SIG-M5 (cell line): ENCODE measurements at regions not wholly inside any gene's neighbourhood (a gene's known extent, or its start where the extent isn't known, plus 50 kb on each side); places are given as distances from the start of the nearest gene placed in this dataset.

Source experiments
- DNase-seq: peaks from one replicate; lab custom pipeline; 2025; lab: John Stamatoyannopoulos, UW

DNA sequence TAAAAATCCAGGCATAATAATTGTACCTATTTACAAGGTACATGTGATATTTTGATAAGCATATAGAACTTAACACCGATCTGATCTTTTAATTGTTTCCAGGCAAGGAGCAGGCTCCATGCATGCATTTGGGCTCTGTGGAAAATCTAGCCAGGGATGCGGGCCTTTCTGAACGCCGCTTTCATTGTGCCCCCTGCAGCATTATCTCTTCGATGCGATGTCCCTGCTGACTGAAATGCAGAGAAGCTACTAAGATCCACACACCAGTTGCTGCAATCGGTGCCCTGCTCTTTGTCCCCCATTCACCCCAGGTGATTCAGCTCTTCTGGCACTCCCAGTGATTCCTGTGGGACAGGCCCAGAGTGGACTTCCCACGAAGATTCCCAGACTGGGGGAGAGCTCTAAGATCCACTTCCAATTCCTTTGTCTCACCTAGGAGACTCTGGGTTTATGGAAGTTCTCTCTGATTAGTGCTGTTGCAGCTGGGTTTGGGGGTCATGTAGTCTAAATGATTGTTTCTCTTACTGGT, 254.3 kb upstream of the AGA start:
- no peak for DNase-seq

DNA sequence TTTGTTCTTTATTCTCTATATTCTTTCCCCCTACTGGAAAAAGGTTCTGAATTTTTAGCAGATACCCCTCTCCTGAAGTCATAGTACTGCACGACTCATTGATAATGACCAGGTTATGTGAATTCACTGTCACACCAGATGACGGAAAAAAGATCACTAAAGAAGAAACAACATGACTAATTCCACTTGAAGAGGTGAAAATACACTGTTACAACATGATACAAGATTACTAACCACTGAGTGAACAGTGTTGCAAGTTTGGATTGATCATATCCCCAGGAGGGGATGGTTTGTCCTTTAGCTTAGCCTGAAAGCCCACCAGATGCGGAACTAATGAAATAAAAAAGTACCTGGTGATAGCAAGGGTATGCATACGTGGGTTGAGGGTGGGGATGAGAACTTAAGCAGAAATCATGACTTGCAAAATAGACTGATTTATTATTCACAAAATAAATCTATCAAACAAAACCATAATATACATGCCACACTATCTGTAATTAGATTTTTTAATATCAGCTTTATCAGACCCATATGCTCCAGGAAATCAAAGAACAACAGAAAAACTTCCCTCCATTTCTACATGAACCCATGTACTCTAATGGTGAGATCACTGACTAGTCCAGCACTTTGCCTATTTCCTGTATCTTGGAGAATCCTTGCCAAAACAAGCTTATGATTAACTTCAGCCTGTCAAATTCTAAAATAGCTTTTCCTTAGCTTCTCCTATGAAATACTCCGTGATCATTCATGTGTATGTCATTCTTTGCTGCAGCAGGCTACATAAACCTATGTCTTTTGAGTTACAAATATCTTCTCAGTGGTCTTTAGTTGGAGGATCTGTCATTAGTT, 257.4 kb upstream of the AGA start:
- DNase-seq: no peak

DNA sequence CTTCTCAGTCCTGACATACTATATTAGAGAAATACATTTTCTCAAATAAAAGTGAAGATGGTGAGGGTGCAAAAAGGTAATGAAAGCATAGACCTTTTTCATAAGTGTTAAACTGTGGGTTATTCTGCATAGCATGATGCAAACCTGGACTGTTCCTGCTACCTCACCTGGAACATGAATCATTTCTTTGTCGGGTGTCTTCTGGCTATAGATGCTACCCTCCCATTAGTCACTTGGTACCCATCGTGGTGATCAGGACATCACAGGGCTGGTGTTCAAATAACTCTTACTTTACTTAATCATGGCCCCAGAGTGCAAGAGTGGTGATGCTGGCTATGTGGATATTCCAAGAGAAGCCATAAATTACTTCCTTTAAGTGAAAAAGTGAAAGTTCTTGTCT, 264.7 kb upstream of the AGA start:
- no peak for DNase-seq

DNA sequence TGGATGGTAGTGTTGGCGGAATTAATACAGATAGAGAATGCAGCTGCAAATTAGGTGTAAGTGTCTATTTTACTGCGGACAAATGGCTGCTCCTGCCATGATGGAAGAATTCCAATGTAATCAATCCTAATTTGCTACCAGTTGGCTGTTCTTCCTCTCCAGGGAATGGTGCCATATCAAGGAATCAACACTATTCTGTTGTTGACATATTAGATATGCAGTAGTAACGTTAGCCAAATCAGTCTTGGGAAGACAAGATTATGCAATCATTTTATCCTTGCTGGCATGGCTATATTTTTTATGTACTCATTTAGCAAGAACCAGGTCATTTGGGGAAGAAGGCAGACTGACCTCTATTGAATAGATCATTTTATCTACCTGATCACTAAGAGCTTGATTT, 271.2 kb upstream of the AGA start:
- DNase-seq: no peak

DNA sequence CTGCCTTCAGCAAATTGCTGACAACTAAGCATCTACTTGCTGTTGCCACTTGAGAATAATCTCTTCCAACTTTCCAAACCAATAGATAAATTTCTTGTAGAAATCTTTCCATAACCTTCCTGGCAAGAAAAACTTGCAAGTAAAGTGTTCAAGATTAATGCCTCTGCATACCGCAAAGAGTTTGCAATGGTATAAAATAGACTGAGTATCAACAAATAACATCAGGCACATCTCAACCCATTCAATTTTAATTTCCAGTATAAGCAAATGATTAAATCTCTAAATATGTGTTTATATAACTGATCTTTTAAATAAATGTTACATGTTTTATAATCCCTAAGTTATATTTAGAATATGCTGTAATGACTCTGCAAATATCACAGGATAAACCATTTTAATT, 275.2 kb upstream of the AGA start:
- no peak for DNase-seq

DNA sequence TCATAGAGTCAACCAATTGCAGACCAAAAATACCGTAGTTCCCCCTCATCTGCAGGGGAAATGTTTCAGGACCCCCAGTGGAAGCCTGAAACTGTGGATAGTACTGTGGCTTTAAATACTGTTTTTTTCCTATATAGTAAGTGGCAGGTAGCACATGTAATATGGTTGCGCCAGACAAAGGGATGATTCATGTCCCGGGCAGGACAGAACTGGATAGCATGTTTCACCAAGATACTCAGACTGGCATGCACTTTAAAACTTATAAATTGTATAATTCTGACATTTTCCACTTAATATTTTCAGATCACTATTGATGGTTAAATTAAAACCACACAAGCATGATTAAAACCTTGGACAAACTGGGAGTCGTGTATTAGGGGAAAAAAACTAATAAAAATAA, 276.3 kb upstream of the AGA start:
- no peak for DNase-seq

DNA sequence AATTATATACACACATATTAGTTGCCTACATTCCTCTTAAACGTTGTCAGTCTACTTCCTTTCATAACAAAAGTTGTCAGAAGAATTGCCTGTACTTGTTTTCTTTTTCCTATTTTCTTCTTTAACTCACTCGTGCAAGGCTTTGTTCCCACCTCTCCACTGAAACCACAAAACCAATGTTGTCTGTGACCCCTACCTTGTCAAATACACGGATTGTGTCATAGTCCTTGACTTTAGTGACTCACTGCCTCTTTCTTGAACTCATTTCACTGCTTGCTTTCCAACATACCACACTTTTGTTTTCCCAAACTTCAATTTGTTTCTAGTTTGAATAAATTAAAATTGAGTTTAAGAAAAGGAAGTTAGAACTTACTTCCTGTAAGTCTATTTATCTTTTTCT, 283.9 kb upstream of the AGA start:
- DNase-seq: no peak

DNA sequence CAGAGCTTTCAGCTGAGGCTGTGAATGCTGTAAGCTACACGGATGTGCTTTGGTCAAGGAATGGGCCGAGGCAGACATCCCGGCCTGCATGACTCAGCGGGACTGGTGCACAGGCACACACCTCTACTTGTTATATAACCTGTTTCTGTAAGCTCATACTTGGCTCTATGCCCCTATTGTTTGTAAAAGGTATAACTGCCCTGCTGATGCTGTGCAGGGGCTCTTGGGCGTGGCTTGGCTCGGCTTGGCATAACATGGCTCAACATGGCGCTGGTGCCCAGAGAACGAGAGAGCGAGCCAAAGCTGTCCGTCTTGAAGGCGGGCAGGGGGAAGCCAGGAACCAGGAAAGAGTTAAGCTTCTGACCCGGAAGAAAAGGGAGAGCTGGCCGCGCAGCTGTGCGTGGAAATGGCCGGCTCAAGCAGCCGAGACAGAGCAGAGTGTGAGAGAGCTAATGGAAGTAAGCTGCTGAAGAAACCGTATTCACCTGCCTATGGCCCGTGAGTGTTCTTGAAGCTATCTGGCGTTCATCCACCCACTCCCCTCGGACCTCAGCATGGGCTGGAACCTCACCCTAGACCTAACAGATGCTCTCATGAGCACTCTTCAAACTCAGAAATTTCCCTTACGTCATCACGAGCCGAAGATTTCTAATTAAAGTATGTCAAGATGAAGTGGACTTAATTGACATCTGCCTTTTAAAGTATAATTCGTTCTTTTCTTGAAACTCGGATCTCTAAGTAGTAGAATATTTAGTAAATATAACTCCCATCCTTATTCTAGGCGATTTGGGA, 286.3 kb upstream of the AGA start:
- no peak for DNase-seq

DNA sequence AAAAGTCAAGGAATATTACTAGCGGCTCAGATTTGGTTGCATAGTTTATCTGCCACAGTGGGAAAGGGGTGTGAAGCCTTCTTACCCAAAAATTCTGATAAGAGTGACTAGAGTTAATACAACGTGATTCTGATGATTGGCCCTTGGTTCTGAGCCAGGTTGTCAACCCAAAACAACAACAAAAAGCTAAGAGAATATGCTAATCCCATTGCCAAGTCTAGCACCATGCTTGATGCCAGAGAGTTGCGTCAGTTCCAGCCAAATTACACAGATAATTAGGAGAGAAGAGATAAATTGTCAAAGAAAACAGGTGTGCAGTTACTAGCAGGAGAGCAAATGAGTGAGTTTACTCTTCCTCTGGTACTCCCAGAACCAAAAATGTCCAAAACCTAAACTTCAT, 287.4 kb upstream of the AGA start:
- no peak for DNase-seq

DNA sequence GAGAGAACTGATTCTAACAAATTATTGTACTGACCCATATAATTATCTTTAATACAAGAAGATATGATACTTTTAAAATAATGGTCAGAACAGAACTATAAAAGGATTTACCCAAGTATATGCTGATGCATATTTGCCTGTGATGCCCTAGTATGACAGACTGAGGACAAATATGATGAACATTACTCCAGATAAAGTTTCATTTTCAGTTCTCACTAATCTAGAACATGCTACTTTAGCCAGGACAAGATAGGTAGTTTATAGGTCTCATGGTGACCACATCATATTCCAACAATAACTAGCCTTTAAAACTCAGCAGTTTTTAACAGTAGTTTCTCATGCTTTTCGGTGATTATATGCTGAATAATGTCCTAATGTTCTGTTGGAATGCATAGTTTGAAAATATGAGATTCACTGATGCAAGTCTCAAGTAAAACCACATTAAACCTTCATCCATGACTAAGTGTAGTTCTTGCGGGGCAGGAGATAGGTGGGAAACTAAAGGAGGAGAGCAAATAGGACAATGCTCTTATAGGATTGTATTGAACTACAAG, 295.2 kb upstream of the AGA start:
- DNase-seq: no peak

DNA sequence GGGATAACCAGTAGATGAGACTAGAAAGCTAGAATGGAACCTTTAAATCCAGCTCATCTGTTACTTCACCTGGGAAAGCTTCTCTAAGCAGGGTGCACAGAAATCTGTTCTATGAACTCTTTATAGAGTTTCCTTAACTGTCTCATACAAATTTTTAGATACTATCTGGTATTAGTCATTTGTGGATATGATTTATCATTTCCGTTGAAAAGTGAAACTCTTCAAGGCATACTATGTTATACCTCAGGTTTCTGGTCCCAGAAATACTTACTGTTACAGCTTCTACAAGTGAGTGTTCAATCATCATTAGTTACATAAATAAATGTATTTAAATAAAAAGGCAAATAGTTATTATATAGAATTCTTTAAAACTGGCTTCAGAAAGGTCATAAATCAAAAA, 298.3 kb upstream of the AGA start:
- DNase-seq: no peak

DNA sequence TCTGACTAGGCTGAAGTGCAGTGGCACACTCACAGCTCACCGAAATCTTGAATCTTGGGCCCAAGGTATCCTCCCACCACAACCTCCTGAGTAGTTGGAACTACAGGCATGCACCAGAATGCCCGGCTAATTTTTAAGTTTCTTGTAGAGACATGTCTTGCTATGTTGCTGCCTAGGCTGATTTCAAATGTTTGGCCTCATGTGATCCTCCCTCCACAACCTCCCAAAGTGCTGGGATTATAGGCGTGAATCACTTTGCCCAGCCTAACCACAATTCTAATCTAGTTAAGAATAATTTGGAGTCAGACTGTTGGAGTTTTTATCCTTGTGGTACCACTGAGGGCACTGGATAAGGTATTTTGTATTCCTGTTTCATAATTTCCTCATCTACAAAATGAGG, 317.5 kb upstream of the AGA start:
- DNase-seq: no peak

DNA sequence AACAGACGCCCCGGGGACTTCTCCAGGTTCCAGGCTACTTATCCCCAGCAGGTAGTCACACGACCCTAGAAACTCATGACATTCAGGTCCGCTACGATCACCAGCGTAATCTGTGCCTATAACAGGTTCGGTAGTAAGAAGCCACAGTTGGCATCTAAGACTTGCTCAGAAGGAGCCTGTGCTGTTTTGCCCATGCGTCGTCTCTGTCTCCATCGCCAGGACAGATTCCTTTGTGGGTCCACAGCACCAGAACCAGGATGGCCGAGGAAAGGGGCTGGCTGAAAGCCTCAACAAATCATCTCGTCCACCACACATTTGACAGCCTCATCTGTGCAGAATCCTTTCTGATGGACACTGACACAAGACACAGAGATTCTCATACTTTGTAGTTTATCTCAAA, 319.5 kb upstream of the AGA start:
- DNase-seq: no peak

DNA sequence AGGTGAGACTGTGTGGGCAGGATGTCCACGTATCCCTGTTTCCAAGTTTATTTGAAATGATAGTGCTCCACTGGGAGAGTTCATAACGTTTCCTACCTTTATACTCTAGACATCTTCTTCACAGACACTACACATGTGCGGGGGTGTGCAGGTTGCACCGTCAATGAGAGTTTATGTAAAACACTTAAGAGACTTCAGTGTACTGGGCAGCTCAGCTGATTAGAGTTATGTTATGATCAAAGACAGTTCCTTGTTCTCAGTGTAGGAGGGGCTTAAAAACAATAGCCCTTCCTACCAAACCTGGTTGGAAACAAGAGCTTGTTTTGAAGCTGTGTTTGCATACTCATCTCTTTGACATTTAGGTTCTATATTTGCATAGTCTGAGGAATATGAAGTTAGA, 326.9 kb upstream of the AGA start:
- no peak for DNase-seq

DNA sequence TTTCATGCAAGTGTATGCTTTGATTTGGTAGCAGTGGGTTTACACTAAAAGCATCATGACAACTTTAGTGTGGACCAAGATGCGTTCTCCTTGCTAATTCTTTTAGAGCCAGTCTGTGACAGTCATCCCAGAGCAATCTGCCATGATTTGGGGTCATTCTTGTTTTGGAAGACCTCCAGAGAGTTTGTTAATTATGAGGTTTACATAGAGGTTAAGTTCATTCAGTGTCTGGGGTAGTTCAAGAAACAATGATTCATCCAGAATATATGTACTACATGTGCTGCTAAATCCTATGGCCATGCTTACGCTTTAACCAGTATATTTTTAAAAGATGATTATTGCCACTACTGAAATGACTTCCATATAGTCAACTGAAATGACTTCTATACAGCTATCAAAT, 328.5 kb upstream of the AGA start:
- no peak for DNase-seq

DNA sequence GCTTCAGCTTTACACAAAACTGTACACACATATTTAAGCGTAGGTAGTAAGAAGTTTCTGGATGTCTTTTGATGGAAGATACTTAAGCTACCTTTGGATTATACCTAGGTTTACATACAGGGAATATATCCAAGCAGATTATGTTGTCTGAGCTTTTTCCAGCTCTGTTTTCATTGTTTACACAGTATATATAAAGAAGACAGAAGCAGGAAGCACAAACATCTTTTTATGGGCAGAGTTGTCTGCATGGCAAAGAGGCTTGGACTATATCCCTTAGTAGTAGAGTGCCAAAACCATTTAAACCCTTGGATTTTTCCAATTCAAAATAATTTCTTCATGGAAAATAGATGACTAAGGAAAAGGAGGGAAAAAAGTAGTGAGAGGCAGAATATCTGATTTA, 329.4 kb upstream of the AGA start:
- no peak for DNase-seq

DNA sequence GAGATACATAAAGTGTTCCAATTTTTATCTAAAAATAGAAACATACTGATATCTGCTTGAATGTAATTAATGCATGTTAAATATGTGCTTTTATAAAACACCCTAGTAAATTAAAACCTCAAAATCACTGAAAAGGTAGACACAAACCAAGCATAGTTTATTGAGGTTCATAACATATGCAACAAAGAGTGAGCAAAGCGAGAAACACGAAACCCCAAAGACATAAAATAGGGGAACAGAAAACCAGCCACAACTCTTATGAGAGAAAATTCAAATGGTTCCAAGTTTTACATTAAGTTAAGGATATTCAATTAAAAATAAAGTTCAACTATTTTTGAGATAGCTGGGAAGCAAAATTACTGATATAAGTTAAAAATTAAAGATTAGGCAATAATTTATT, 336.4 kb upstream of the AGA start:
- DNase-seq: no peak

DNA sequence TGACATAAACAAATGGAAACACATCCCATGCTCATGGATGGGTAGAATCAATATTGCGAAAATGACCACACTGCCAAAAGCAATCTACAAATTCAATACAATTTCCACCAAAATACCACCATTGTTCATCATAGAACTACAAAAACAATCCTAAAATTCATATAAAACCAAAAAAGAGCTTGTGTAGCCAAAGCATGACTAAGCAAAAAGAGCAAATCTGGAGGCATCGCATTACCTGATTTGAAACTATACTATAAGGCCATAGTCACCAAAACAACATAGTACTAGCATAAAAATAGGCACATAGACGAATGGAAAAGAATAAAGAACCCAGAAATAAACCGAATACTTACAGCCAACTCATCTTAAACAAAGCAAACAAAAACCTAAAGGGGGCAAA, 342.8 kb upstream of the AGA start:
- no peak for DNase-seq

DNA sequence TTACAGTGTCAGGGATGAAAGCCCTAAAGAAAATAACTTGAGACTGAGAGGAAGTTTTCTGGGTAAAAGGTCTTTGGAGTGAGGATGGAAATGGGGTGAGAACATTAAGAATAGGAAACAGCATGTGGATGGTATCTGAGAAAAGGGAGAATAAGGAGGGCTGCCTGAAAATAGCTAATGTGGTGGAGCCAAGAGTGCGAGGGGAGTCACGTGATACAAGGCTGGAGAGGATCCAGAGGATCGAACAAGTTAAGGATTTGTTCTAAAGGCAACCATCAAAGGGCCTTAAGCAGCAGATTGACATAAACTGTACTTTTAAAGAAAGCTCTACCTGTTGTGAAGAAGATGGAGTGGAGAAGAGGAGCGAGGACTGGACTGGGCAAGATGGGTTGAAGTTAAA, 347.4 kb upstream of the AGA start:
- DNase-seq: no peak

DNA sequence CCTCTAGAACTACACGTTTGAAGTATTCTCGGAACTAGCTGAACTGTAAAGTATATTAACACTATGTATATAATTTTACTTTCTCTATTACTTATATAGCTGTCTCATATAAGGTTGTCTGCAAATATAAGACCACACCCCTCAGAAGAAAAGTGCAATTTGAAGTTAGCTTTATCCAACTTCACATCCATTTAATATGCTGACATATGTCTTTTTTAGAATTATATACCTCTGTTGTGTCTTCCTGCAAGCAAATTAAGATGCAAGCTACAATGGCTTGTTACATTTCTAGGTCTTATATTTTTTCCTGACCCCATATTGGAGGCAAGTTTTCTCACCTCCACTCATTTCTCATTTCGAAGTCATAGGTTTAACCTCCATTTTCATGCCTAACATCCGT, 349.0 kb upstream of the AGA start:
- DNase-seq: no peak

DNA sequence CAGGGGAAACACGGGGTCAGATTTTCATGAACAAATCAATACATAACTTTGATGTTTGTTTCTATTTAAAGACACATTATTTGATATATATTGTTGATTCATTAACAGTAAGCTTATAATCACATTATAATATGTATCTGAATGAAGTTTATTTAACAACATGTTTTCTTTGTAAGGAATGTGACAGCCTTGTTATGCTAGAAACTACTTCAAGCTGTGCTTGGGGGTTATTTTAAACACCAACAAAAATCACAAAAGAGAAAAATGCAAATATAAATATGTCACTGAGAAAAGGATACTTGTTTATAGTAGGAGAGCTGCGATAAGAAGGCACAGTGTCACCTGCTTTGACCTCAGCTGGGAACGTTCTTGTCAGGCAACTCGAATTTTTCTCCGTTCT, 354.6 kb upstream of the AGA start:
- no peak for DNase-seq

DNA sequence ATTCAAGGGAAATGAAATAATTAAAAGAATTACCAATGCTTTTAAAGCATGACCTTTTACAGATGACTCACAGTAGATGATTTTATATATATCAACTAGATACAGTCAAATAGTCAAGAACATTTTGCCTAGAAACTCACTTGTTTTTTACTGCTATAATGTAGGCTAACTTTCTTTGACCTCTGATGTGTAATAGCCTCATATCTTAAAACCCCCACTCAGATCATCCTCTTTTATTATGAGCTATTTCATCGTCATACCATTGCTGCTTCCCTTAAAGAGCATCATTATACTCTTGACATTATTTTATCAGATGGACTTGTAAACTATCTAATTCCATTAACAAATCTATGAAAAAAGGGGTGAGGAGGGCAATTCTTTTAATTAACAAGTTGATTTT, 355.9 kb upstream of the AGA start:
- no peak for DNase-seq

DNA sequence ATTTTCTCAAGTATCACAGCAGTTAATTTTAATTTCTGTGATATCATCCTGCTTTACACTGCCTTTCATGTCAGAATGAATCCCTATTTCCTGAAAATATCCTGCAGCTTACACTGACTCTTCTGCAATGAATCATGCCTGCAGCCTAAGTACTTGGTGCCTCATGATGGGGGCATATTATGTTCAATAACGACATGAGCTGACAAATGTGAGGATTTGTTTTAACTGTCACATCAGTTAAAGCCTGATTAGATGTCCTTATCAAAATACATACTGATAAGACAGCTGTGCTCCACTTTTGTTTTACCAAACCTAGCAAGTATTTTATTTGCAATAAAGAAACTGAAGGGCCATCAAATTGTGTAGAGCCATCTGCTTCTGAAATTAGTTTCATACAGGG, 359.9 kb upstream of the AGA start:
- no peak for DNase-seq
